NCI-H526 treated with DMSO at 0.1 percent for 48 hours (cell line): ENCODE measurements at regions not wholly inside any gene's neighbourhood (a gene's known extent, or its start where the extent isn't known, plus 50 kb on each side); places are given as distances from the start of the nearest gene placed in this dataset.

ENCODE experiments used
- DNase-seq: peaks from one replicate; lab custom pipeline; 2025; lab: John Stamatoyannopoulos, UW

- DNase-seq = no peak
Measured at GRCh38 chr5:73228052-73228451, 55.1 kb downstream of the TMEM174 start.
